ENCODE measurements at regions not wholly inside any gene's neighbourhood (a gene's known extent, or its start where the extent isn't known, plus 50 kb on each side); places are given as distances from the start of the nearest gene placed in this dataset.
A peak's percentile ranks its signal among the peaks of the same experiment; 100 is the strongest.
"Not testable (repeated sequence)": the region's sequence is repeated elsewhere in the genome, so short reads cannot be mapped to it uniquely, and the experiment has no call there.

GRCh38 chr15:98532063-98532462 lies 116.3 kb upstream of the IGF1R start:
- H3K27ac Mint-ChIP-seq = no peak overlapping the region
- H3K4me1 Mint-ChIP-seq = peaks cover 4% of the 10 kb centered on the region
- peaks cover 2% of the 10 kb centered on the region for H3K27me3 Mint-ChIP-seq
- no peaks in the 10 kb centered on the region for H3K9me3 Mint-ChIP-seq
- H3K4me3 Mint-ChIP-seq = no peak overlapping the region
- H3K36me3 Mint-ChIP-seq = no peaks in the 10 kb centered on the region

DNA sequence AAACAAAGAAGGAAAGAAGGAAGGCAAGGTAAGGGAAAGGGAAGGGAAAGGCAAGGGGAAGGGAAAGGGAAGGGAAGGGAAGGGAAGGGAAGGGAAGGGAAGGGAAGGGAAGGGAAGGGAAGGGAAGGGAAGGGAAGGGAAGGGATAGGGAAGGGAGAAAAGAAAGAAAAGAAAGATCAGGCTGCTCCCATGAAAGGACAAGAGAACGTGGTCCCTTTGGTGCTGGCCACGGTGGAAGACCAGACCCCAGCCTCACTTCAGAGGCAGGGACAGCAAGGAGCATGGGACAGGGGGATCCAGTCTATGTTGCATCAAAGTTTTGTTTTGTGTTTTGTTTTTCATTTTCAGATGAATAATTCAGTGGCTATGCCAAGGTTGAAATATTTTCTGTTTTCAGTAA lies 111.4 kb upstream of the IGF1R start:
- Mint-ChIP-seq H3K27ac (no peak overlapping the region), H3K4me3 (no peak overlapping the region), H3K9me3 (no peaks in the 10 kb centered on the region), H3K27me3 (peaks cover 6% of the 10 kb centered on the region), H3K4me1 (no peaks in the 10 kb centered on the region), H3K36me3 (no peaks in the 10 kb centered on the region)

DNA sequence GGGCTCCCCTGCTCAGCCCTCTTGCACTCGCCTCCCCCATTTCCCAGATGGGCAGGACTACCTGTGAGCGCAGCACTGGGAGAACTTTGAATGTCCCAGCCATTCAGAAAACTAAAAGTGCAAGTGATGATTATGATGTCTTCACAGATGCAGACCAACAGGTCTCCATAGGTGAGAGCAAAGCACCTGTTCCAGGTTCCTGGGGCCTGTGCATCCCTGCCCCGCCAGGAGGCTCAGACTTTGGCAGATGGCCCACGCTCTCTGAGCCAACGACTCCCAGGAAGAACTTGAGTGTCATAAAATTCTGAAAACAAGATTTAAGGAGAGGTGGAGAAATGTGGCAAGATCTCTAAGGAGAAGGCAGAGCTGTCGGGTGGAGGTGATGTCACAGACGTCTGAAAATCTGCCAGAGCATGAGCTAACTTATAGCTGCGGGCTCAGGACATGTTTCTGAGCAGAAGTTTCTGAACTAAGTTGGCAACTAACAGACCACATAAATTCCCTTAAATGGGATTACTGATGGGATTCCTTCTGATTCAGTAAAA lies 110.8 kb upstream of the IGF1R start:
- Mint-ChIP-seq H3K9me3 (no peaks in the 10 kb centered on the region), H3K4me3 (no peak overlapping the region), H3K27me3 (peaks cover 6% of the 10 kb centered on the region)

DNA sequence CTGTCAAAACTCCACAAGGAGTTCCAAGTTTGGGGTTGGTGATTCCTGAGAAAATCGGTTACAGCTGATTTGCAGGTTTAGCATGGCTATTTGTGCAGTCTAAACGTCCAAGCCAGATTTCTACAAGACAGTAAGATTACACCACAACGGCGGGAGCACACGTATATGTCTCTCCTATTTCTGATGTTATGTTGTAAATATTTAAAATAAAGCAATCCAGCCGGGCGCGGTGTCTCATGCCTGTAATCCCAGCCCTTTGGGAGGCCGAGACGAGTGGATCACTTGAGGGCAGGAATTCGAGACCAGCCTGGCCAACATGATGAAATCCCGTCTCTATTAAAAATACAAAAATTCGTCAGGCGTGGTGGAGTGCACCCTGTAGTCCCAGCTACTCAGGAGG lies 106.8 kb upstream of the IGF1R start:
- H3K36me3 Mint-ChIP-seq = no peaks in the 10 kb centered on the region
- peaks cover 5% of the 10 kb centered on the region for H3K27me3 Mint-ChIP-seq
- no peak overlapping the region for H3K27ac Mint-ChIP-seq
- no peaks in the 10 kb centered on the region for H3K9me3 Mint-ChIP-seq
- H3K4me1 Mint-ChIP-seq = no peaks in the 10 kb centered on the region
- H3K4me3 Mint-ChIP-seq = no peak overlapping the region

More for the DNA sequence above, 110.8 kb upstream of the IGF1R start:
- no peaks in the 10 kb centered on the region for H3K4me1 Mint-ChIP-seq
- H3K27ac Mint-ChIP-seq = no peak overlapping the region
- H3K36me3 Mint-ChIP-seq = no peaks in the 10 kb centered on the region

GRCh38 chr15:98543237-98543636 lies 105.1 kb upstream of the IGF1R start:
- H3K4me3 Mint-ChIP-seq = no peak overlapping the region
- H3K27ac Mint-ChIP-seq = no peak overlapping the region
- peaks cover 16% of the 10 kb centered on the region for H3K4me1 Mint-ChIP-seq
- peaks cover 1% of the 10 kb centered on the region for H3K36me3 Mint-ChIP-seq
- no peaks in the 10 kb centered on the region for H3K9me3 Mint-ChIP-seq
- peaks cover 14% of the 10 kb centered on the region for H3K27me3 Mint-ChIP-seq

GRCh38 chr15:98546329-98546728 lies 102.0 kb upstream of the IGF1R start:
- H3K9me3 Mint-ChIP-seq = no peaks in the 10 kb centered on the region
- H3K27ac Mint-ChIP-seq = no peak overlapping the region
- no peak overlapping the region for H3K4me3 Mint-ChIP-seq
- H3K4me1 Mint-ChIP-seq = peaks cover 26% of the 10 kb centered on the region
- peaks cover 1% of the 10 kb centered on the region for H3K36me3 Mint-ChIP-seq
- H3K27me3 Mint-ChIP-seq = peaks cover 12% of the 10 kb centered on the region

GRCh38 chr15:98547275-98547674 lies 101.1 kb upstream of the IGF1R start:
- H3K4me1 Mint-ChIP-seq = peaks cover 26% of the 10 kb centered on the region
- no peak overlapping the region for H3K27ac Mint-ChIP-seq
- no peaks in the 10 kb centered on the region for H3K9me3 Mint-ChIP-seq
- H3K36me3 Mint-ChIP-seq = peaks cover 1% of the 10 kb centered on the region
- H3K4me3 Mint-ChIP-seq = peak overlapping the region; percentile 94
- H3K27me3 Mint-ChIP-seq = peaks cover 12% of the 10 kb centered on the region

GRCh38 chr15:98547741-98548138 lies 100.6 kb upstream of the IGF1R start:
- Mint-ChIP-seq H3K27ac (peak overlapping the region; percentile 87), H3K9me3 (no peaks in the 10 kb centered on the region), H3K36me3 (peaks cover 1% of the 10 kb centered on the region), H3K4me3 (peak overlapping the region; percentile 94), H3K4me1 (peaks cover 26% of the 10 kb centered on the region), H3K27me3 (peaks cover 12% of the 10 kb centered on the region)

GRCh38 chr15:98548139-98548971 lies 100.0 kb upstream of the IGF1R start:
- H3K27me3 Mint-ChIP-seq = peaks cover 12% of the 10 kb centered on the region
- peaks cover 26% of the 10 kb centered on the region for H3K4me1 Mint-ChIP-seq
- H3K27ac Mint-ChIP-seq = peak overlapping the region; percentile 87
- H3K4me3 Mint-ChIP-seq = peak overlapping the region; percentile 94
- peaks cover 1% of the 10 kb centered on the region for H3K36me3 Mint-ChIP-seq
- H3K9me3 Mint-ChIP-seq = no peaks in the 10 kb centered on the region

- Mint-ChIP-seq H3K9me3 (no peaks in the 10 kb centered on the region), H3K36me3 (peaks cover 1% of the 10 kb centered on the region), H3K4me1 (peaks cover 26% of the 10 kb centered on the region), H3K4me3 (peak overlapping the region; percentile 94), H3K27ac (peak overlapping the region; percentile 41), H3K27me3 (peaks cover 12% of the 10 kb centered on the region)
These were observed 99.3 kb upstream of the IGF1R start for GRCh38 chr15:98549003-98549402.

GRCh38 chr15:98549741-98550140 lies 98.6 kb upstream of the IGF1R start:
- H3K9me3 Mint-ChIP-seq = no peaks in the 10 kb centered on the region
- no peak overlapping the region for H3K27ac Mint-ChIP-seq
- peaks cover 26% of the 10 kb centered on the region for H3K4me1 Mint-ChIP-seq
- no peak overlapping the region for H3K4me3 Mint-ChIP-seq
- H3K27me3 Mint-ChIP-seq = peaks cover 12% of the 10 kb centered on the region
- H3K36me3 Mint-ChIP-seq = peaks cover 1% of the 10 kb centered on the region

DNA sequence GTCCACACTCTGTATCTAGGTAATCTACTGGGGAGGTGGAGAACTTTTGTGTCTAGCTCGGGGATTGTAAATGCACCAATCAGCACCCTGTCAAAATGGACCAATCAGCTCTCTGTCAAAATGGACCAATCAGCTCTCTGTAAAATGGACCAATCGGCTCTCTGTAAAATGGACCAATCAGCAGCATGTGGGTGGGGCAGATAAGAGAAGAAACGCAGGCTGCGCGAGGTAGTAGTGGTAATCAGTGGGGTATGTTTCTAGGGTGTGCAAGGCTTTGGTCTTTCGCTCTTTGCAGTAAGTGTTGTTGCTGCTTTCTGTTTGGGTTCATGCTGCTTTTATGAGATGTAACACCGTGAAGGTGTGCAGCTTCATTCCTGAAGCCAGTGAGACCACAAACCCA lies 98.0 kb upstream of the IGF1R start:
- H3K4me3 Mint-ChIP-seq, H3K9me3 Mint-ChIP-seq, H3K27ac Mint-ChIP-seq, H3K36me3 Mint-ChIP-seq: not testable (repeated sequence)
- peaks cover 26% of the 10 kb centered on the region for H3K4me1 Mint-ChIP-seq
- peaks cover 12% of the 10 kb centered on the region for H3K27me3 Mint-ChIP-seq

GRCh38 chr15:98551936-98552562 lies 96.3 kb upstream of the IGF1R start:
- H3K36me3 Mint-ChIP-seq = peaks cover 1% of the 10 kb centered on the region
- no peaks in the 10 kb centered on the region for H3K9me3 Mint-ChIP-seq
- H3K27me3 Mint-ChIP-seq = peaks cover 5% of the 10 kb centered on the region
- peaks cover 22% of the 10 kb centered on the region for H3K4me1 Mint-ChIP-seq
- H3K4me3 Mint-ChIP-seq = no peak overlapping the region
- no peak overlapping the region for H3K27ac Mint-ChIP-seq

DNA sequence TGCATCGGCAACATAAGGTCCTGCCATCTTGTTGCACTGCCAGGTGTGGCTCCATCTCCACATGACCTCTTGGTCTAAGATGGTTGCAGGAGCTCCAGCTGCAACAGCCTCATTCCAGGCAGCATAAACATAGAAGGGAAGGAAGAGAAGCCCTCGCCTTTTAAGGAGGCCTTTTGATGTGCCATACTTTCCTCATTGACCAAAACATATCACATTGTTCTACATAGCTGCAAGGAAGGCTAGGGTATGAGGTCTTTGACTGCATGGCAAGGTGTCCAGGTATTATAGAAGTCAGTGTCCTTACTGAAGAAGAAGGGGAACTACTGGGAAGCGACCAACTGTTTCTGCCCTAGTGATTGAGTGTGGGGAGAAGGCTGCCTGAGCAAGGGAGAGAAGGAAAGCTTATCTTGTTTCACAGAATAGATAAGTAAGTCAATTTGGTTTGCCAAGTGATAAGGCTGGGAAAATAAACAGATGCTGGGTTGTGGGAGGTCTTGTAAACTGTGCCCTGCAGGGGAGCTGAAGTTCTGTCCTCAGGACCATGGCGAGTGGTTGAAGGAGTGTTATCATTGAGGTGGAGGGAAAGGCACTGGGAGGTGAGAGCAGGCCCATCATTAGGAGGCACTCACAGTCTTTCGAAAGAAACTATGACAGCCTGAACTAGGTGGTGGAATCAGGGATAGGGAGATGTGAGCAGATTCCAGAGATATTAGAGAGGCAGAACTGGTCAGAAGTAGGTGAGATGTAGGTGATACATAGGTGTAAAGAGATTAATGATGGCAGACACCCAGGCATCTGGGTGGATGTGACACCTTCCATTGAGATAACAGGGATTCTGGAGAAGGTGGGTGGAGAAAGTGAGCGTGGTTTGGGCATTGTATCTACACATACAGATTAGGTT lies 93.8 kb upstream of the IGF1R start:
- Mint-ChIP-seq H3K4me1 (no peaks in the 10 kb centered on the region), H3K4me3 (no peak overlapping the region), H3K27ac (no peak overlapping the region), H3K27me3 (no peaks in the 10 kb centered on the region), H3K36me3 (no peaks in the 10 kb centered on the region), H3K9me3 (no peaks in the 10 kb centered on the region)

- H3K36me3 Mint-ChIP-seq = no peaks in the 10 kb centered on the region
- H3K4me3 Mint-ChIP-seq = no peak overlapping the region
- H3K9me3 Mint-ChIP-seq = no peaks in the 10 kb centered on the region
- no peak overlapping the region for H3K27ac Mint-ChIP-seq
- no peaks in the 10 kb centered on the region for H3K27me3 Mint-ChIP-seq
- no peaks in the 10 kb centered on the region for H3K4me1 Mint-ChIP-seq
These were observed 93.2 kb upstream of the IGF1R start for GRCh38 chr15:98555173-98555515.
